NCI-H1694 treated with DMSO at 0.1 percent for 48 hours (cell line): ENCODE measurements at regions not wholly inside any gene's neighbourhood (a gene's known extent, or its start where the extent isn't known, plus 50 kb on each side); places are given as distances from the start of the nearest gene placed in this dataset.
"Not testable (repeated sequence)": the region's sequence is repeated elsewhere in the genome, so short reads cannot be mapped to it uniquely, and the experiment has no call there.

Experiments
- DNase-seq: peaks from one replicate; lab custom pipeline; 2025; lab: John Stamatoyannopoulos, UW

DNA sequence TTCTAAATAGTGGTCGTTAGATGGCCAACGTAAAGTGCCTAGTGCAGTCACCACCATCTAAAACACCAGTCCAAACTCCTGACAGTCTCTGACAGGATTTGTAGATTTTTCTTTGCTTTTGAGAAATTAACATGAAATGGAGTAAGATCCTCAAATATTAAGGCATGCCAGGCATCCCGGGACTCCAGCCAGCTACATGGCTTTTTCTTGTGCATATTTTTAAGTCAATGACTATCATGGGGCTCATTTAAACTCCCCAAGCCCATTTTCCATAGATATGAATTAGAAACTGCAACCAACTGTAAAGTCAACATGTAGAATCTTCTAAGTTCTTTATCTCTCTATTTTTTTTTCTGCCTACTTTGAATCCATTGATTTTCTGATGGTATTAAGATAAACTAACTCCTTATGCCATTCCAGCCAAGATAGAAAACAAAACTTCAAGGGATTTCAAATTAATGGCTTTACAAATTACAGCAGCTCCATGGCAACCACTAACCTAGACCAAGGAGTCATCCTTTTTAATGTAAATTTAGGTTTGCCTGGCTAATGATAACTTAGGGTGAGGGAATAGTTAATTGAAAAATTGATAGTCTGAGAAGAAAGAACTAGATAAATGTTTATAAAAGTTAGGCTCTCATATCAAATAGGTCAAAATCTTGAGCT is 764.1 kb upstream of the NXPH2 start:
- DNase-seq: no peak

DNA sequence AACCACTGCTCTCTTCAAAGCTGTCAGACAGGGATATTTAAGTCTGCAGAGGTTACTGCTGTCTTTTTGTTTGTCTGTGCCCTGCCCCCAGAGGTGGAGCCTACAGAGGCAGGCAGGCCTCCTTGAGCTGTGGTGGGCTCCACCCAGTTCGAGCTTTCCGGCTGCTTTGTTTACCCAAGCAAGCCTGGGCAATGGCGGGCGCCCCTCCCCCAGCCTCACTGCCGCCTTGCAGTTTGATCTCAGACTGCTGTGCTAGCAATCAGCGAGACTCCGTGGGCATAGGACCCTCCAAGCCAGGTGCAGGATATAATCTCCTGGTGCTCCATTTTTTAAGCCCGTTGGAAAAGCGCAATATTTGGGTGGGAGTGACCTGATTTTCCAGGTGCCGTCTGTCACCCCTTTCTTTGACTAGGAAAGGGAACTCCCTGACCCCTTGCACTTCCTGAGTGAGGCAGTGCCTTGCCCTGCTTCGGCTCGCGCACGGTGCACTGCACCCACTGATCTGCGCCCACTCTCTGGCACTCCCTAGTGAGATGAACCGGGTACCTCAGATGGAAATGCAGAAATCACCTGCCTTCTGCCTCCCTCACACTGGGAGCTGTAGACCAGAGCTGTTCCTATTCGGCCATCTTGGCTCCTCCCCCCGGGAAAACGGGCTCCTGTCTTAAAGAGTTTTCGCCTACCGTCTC is 758.3 kb upstream of the NXPH2 start:
- not testable (repeated sequence) for DNase-seq

DNA sequence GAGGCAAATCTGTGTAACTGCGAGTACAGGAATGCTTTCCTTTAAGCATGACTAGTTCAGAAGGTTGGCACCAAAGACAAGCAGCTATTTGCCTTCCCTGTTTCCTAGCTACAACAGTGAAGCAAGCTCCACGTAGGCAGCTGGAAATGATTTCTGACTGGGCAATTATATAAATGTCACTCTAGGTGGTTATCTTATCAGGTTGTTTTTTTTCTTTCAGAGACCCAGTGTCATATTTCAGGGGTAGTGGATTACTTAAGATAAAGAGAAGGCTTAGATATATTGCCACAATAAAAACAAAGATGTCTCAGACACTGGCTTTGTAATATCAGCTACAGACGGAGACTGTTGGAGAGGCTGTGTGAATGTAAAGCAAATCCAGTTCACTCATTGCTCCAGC is 748.9 kb upstream of the NXPH2 start:
- DNase-seq: no peak

DNA sequence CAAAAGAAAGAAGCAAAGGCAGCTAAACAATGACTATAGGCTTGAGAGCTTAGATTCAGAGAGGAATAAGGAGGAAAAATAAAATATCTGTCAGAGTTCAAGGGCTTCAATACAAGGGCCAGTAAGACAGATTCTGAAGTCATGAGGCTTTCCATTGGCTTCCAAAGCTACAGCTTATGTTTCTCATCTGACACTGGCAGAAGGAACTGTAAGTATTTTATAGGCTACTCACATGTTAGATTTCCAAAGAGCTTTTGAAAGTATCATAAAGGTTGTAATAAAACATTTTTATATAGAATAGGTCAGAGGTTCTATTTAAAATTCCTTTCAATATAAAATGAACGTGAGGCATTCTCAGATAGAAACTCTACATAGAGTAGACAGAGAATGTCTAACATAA is 746.6 kb upstream of the NXPH2 start:
- DNase-seq: no peak

DNA sequence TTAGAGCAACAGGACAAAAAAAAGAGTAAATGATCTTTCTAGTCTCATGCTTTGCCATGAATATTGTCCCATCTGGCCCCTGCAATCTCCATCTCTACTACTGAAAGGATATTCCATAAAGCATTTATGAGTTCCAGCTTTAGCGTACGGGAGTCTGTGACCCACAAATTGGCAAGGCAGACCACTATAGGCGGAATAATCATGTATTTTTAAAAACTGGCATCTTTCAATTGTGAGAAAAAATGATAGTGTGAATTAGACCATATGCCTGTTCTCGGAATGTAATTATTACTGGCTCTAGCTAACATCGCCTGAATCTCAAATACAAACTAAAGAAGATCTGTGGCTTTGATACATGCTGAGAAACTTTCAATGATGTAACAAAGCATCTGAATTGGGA is 738.1 kb upstream of the NXPH2 start:
- no peak for DNase-seq

DNA sequence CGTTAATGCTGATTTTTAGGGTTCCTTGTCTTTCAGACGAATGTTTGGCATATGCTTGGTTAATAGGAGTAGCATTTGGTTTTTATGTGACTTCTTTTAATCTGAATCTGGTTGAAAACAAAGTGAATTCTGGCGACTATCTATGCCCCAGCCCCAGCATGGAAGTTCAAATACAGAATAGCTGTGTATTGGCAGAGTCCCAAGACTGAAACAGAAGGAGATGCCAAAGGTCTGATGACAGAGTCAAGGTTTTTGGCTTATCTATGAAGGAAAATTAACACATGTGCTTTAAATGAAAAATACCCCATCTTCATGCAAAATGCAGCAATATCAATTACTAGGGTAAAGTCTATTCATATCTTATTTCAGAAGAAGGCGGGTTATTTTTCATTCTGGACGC is 734.8 kb upstream of the NXPH2 start:
- DNase-seq: no peak

DNA sequence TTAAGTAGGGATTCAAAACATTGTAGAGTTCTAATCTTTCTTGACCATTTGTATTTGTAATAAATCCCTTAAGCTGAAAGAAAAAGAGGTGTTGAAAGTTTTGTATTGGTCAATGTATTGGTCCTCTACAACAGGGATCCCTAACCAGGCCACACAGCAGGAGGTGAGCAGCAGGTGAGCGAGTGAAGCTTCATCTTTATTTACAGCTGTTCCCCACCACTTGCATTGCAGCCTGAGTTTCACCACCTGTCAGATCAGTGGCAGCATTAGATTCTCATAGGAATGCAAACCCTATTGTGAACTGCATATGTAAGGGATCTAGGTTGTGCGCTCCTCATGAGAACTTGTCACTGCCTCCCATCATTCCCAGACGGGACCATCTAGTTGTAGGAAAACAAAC is 715.7 kb upstream of the NXPH2 start:
- no peak for DNase-seq

DNA sequence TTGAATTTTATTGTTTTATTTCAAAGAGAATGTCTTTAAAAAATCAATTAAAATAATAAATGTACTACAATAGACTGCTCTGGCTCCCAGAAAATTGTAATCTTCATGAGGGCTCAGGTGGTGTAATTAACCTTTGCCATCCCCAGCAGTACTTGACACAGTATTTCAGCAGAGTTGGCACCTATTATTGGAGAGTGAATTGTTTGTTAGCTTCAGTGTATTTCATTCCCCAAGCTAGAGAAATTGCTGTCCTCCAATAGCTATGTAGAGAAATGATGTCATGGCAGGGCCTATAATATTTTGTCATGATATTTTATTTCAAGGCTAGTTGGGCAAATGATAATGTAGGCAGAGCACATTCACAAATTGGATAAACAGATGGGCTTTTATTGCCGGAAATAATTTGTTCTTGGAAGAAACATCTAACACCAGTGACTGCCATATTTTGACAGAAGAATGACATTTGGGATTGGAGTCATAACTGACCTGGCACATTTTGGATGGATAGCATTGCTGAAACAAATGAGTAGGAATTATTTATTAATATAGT is 712.0 kb upstream of the NXPH2 start:
- peak; percentile 75 for DNase-seq

DNA sequence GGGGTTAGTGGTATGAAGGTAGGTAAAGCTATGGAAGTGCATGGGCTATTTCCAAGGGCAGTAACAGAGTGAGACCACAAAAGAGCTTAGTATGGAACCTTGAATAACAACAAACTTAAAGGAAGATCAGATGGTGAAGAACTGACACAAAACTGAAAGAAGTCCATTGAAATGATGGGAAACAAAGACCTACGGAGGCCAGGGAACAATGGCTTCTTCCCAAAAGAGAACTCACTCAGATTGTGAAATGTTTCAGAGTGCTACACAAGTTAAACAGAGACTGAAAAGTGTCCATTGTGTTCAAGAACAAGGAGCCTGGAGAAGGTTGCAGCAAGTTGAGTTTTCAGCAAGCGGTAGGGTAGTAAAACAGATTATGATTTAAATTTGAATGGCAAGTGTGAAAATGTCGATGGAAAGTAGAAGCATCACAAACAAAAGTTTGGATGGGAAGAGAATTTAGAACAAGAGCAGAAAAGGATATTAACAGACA is 700.0 kb upstream of the NXPH2 start:
- DNase-seq: no peak

DNA sequence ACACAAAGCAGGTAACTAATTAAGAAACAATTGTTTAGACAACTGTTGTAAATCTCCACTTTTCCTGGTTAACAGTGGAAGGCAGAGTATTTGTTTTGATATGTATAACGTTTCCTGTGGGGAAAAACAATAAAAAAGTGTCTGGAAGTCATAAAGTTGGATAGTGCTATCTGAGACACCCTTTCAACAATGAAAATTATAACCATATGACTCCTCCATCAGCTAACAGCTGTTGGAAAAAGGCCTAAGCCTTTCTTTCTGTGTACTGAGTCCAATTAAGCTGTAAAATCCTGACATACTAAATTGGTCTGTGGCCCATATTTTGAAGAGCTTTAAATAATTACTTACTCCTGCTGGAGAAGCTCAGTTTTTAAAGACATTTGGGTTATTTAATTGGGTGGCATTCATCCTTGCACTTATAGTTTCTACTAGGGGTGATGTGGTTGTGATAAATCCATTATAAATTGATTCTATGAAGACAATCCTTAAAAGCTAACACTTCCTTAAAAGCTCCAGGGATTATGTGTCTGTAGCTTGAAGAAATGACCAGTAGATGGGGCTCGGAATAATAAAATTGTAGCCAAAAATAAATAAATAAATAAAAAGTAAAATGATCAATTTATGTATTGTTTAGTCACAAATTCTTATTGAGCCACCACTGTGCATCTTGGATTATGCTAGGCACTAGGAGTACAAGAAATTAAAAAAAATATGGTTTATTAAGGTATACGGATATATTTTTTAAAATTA is 698.1 kb upstream of the NXPH2 start:
- peak; percentile 27 for DNase-seq

DNA sequence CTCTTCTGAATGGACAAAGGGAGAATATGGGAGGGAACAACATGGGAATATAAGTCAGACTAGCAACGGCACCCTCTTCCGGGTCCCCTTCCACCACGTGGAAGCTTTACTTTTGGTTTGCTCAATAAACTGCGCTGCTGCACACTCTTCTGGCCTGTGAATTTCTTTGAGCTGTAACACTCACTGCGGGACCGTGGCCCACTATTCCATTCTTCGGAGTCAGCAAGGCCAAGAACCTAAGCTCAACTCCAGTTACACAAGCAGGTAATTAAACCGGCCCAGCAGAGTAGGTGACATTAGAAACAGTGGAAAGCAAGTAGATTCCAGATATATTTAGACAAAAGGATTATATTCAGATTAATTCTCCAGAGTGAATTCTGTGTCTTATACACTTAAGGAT is 697.4 kb upstream of the NXPH2 start:
- DNase-seq: no peak

DNA sequence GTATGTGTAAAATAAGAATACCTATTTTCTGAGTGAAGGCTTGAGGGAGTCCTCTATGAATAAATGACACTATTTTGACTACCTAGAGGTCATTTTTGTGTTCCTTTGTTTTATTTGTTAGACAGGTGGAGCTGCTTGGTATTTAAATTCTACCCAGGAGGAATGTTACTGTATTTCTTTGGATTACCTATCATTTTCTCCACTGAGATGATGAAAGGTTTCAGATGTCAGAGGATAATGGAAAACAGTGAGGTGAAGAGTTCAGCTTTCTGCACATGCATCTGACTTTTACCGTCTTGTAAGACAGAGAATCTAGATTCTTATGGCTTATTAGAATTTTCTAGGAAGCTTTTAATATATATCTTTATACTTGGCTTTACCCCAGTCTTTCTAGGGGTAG is 689.8 kb upstream of the NXPH2 start:
- no peak for DNase-seq

DNA sequence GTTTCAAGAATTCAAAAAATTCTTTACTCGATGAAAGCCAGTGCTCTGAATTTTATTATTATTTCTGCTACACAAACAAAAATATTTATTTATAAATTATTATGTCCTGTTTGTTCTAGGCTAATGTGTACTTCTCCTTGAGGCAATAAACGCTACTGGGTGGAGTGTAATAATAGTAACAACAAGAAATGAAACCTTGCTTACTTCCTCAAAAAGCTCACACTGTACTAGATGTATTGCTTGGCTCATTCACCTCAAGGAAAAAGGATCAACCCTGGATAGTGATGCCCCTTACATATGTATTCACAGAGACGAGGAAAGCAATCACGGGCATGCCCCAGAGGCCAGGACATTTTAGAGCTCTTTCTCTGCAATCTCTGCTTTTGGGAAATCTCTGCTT is 685.6 kb upstream of the NXPH2 start:
- DNase-seq: no peak

DNA sequence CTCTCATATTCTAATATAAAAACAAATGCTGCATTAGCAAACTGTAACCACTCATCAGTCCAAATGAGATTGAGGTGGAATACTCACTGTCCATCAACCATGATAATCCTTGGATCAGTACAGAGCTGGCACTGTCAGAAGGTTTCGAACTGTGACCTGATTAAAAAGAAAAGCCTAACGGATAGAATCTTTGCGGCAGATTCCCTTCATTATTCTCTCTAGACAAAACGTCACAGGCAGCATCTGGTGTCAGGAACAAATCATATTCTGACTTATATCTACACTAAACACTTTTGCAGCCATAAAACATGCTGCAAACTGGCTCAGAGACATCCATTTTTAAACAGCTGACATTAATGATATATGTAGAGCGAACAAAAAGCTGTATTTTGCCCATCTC is 677.7 kb upstream of the NXPH2 start:
- no peak for DNase-seq

DNA sequence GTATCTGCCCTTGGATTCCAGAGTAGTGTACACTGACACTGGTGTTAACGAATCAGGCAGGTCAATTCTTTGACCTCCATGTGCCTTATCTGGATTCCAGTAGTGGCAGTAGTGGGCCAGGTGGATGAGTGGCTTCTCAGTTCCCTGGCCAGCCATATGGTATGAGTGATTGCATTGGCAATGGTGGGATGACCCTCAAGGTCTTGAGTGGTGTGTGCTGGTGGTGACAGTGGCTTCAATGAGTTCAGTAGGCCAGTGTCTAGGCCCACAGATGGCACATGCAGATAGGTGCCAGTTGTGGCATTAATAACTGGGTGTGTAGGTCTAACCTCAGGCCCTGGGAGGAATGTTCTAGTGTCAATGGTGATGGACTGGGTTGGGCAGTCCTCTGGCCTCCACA is 674.1 kb upstream of the NXPH2 start:
- DNase-seq: no peak

DNA sequence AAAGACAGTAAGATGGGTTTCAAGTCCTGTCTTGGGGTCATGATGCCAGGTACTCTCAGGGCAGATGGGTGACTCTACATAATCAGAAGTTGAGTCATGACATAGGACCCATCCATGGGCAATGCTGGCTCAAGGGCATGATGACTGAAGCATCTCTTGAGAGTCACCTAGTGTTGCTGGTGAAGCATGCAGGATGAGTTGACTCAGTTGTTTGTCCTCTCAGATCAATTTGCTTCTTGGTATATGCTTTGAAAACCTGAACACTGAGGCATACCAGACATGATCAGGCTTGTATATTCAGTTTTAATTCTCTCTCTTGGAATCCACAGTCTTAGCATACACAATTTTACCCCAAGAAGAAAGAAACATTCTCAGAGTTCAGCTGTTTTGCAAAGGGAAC is 658.9 kb upstream of the NXPH2 start:
- DNase-seq: no peak

DNA sequence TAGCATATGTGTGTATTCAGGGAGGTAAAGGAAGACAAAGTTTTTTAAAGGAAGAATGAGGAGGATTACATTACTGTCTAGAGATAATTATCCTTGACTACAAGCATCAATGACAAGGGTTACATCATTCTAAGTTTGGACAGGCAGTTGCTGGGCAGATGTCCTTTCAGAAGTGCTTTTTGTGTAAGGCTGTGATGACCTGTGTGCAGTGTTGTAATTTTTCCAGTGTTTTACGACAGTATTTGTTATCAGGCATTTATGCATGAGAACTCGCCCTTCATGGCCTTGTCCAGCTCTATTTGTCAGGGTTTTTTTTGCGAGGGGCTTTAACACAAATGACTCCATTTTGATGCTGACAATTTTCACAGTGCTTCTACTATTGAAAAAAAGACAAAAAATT is 658.3 kb upstream of the NXPH2 start:
- DNase-seq: no peak

DNA sequence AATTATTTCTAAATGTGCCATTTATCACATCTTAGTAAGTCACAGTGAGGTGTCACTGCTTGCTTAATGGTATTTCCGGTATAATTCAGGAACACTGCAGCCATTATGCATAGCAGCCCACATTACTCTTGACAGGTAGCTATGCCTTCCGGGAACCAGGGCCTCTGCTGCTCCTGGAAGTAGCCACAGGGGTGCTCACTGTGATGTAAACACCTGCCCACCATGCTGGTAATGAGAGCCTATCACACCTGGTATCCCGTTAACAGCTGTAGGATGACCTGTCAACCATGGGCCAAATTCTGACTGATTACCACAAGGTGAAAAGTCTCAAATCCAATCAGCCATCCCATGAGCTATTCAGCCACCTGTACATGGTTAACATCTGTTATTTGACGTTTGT is 647.0 kb upstream of the NXPH2 start:
- DNase-seq: no peak

DNA sequence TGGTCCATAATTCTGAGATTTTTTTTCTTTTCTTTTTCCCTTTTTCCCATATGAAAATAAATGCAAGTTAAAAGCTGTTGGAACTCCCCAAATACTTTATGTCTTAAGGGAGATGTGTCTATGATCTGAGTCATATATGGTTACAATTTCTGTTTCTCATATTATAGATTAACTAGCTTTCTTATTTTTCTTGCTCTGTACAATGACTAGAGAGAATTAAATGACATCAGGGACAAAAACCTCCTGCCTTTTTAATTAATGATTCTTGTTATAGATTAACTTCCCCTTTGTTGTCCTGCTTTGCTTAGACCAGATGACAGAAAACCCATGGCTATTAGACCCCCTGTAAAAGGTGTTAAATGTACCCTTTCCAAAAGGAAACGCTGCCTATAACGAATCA is 643.9 kb upstream of the NXPH2 start:
- no peak for DNase-seq

DNA sequence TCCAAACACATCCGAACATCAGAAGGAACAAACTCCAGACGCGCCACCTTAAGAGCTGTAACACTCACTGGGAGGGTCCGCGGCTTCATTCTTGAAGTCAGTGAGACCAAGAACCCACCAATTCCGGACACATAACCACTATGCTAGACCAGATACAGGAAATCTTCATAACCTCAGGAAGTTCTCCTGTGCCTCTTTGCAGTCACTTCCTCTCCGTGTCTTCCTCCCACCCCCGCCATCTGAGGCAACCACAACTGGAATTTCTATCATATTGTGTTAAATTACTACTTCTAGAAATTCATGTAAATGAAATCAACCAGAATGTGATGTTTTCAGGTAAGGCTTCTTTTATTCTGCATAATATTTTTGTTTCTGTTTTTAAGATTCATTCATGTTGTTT is 631.0 kb upstream of the NXPH2 start:
- no peak for DNase-seq

DNA sequence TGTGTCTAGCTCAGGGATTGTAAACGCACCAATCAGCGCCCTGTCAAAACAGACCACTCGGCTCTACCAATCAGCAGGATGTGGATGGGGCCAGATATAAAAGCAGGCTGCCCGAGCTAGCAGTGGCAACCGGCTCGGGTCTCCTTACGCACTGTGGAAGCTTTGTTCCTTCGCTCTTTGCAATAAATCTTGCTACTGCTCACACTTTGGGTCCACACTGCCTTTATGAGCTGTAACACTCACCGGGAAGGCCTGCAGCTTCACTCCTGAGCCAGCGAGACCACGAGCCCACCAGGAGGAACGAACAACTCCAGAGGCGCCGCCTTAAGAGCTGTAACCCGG is 630.6 kb upstream of the NXPH2 start:
- DNase-seq: not testable (repeated sequence)

DNA sequence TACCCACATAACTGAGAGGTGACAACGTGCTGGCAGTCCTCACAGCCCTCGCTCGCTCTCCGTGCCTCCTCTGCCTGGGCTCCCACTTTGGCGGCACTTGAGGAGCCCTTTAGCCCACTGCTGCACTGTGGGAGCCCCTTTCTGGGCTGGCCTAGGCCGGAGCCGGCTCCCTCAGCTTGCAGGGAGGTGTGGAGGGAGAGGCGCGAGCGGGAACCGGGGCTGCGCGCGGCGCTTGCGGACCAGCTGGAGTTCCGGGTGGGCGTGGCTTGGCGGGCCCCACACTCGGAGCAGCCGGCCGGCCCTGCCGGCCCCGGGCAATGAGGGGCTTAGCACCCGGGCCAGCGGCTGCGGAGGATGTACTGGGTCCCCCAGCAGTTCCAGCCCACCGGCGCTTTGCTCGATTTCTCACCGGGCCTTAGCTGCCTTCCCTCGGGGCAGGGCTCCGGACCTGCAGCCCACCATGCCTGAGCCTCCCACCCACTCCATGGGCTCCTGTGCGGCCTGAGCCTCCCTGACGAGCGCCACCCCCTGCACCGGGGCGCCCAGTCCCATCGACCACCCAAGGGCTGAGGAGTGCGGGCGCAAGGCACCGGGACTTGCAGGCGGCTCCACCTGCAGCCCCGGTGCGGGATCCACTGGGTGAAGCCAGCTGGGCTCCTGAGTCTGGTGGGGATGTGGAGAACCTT is 630.1 kb upstream of the NXPH2 start:
- not testable (repeated sequence) for DNase-seq
